Progenitor cell of endocrine pancreas (in vitro differentiated cells): ENCODE measurements at regions not wholly inside any gene's neighbourhood (a gene's known extent, or its start where the extent isn't known, plus 50 kb on each side); places are given as distances from the start of the nearest gene placed in this dataset.

Experiments
- DNase-seq: peaks from one replicate; pipeline ENCODE4 v3.0.0; 2021; ENCODE audit warnings: low spot score; ENCODE audit not compliant: unreplicated experiment
- H3K27ac Mint-ChIP-seq: 2 replicates; pipeline ENCODE4 v1.8.0; 2021; ENCODE audit warnings: mild to moderate bottlenecking, moderate library complexity, mixed read lengths
- H3K27me3 Mint-ChIP-seq: 2 replicates; pipeline ENCODE4 v1.8.0; 2021; ENCODE audit warnings: mixed read lengths
- H3K36me3 Mint-ChIP-seq: 2 replicates; pipeline ENCODE4 v1.8.0; 2022; ENCODE audit warnings: mixed read lengths; ENCODE audit not compliant: insufficient read depth
- H3K4me1 Mint-ChIP-seq: 2 replicates; pipeline ENCODE4 v1.8.0; 2021; ENCODE audit warnings: low read depth, mixed read lengths
- H3K4me3 Mint-ChIP-seq: 2 replicates; pipeline ENCODE4 v1.8.0; 2021; ENCODE audit warnings: low read depth, mild to moderate bottlenecking, moderate library complexity, mixed read lengths
- H3K9me3 Mint-ChIP-seq: 2 replicates; pipeline ENCODE4 v1.8.0; 2021; ENCODE audit warnings: low read depth, mixed read lengths
- TF ChIP-seq, protein P1 (sequence below): fragments of 200-600 bp; sonication (generic); IDR thresholded peaks from one replicate; pipeline ENCODE4 v1.5.0; 2021; ENCODE audit warnings: antibody characterized with exemption, mild to moderate bottlenecking; ENCODE audit not compliant: unreplicated experiment

DNA sequence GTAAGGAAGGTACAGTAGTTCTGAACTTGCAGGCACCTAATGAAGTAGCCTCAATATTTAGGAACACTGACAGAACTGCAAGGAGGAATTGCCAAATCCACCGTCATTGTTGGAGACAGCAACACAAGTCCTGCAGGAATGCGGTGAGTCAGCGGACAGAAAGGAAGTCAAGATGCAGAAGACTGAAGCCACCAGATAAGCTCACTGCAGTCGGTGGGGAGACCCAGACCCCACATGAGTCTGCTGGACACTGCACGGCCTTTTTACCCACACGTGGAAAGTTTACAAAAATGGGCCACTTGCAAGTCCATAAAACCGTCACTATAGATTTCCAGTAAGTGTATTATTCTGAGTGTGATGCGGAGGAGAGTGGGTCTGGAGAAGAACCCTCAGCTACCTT lies 1471.6 kb downstream of the TBC1D22A start:
- no peak overlapping the region for H3K4me3 Mint-ChIP-seq
- DNase-seq = no peak
- TF ChIP-seq, protein P1, sequence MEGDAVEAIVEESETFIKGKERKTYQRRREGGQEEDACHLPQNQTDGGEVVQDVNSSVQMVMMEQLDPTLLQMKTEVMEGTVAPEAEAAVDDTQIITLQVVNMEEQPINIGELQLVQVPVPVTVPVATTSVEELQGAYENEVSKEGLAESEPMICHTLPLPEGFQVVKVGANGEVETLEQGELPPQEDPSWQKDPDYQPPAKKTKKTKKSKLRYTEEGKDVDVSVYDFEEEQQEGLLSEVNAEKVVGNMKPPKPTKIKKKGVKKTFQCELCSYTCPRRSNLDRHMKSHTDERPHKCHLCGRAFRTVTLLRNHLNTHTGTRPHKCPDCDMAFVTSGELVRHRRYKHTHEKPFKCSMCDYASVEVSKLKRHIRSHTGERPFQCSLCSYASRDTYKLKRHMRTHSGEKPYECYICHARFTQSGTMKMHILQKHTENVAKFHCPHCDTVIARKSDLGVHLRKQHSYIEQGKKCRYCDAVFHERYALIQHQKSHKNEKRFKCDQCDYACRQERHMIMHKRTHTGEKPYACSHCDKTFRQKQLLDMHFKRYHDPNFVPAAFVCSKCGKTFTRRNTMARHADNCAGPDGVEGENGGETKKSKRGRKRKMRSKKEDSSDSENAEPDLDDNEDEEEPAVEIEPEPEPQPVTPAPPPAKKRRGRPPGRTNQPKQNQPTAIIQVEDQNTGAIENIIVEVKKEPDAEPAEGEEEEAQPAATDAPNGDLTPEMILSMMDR = no peak
- H3K9me3 Mint-ChIP-seq = peaks cover 18% of the 10 kb centered on the region
- H3K4me1 Mint-ChIP-seq = no peaks in the 10 kb centered on the region
- H3K27ac Mint-ChIP-seq = no peak overlapping the region
- no peaks in the 10 kb centered on the region for H3K36me3 Mint-ChIP-seq
- H3K27me3 Mint-ChIP-seq = peaks cover 35% of the 10 kb centered on the region

DNA sequence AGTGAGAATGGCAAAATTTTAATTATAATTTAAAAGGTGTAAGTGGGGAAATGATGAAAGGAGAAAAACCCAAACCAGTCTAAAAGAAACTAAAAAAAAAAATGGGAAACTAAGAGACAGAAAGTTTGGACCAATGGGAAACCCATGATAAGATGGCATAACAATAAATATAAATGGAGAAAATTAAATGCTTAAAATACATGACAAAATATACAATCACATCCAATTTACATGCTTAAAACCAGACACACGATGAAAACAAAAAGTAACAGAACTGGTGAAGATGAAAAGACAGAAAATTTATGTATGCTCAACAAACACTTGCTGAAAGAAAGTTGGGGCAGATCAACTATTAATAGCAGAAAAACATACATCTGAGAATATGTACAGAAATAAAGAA lies 1471.1 kb downstream of the TBC1D22A start:
- H3K27ac Mint-ChIP-seq = no peak overlapping the region
- no peaks in the 10 kb centered on the region for H3K36me3 Mint-ChIP-seq
- peaks cover 35% of the 10 kb centered on the region for H3K27me3 Mint-ChIP-seq
- H3K4me3 Mint-ChIP-seq = no peak overlapping the region
- TF ChIP-seq, protein P1 = no peak
- DNase-seq = no peak
- no peaks in the 10 kb centered on the region for H3K4me1 Mint-ChIP-seq
- peaks cover 18% of the 10 kb centered on the region for H3K9me3 Mint-ChIP-seq

DNA sequence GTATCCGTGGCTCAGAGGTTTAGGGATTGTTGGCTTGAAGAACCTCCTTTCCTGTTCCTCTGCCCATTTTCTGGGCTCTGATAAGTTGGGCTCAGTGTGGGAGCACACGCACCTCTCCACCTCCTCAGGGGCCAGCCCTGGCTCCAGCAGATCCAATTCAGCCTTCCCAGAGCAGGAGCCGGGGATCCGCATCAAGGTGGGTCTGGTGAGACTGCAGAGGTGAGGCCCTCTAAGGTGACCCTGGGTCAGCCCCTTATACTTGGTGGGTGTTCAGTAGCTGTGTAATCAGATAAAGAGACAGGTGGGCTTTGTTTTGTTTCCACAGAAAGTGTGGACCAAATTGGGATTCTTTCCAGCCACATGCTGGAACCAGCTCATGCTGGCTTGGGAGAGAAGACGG lies 1466.0 kb downstream of the TBC1D22A start:
- Mint-ChIP-seq H3K27me3 (peaks cover 49% of the 10 kb centered on the region), H3K9me3 (peaks cover 13% of the 10 kb centered on the region), H3K4me1 (no peaks in the 10 kb centered on the region), H3K36me3 (no peaks in the 10 kb centered on the region), H3K4me3 (no peak overlapping the region), H3K27ac (no peak overlapping the region)
- no peak for DNase-seq
- TF ChIP-seq, protein P1 = no peak

DNA sequence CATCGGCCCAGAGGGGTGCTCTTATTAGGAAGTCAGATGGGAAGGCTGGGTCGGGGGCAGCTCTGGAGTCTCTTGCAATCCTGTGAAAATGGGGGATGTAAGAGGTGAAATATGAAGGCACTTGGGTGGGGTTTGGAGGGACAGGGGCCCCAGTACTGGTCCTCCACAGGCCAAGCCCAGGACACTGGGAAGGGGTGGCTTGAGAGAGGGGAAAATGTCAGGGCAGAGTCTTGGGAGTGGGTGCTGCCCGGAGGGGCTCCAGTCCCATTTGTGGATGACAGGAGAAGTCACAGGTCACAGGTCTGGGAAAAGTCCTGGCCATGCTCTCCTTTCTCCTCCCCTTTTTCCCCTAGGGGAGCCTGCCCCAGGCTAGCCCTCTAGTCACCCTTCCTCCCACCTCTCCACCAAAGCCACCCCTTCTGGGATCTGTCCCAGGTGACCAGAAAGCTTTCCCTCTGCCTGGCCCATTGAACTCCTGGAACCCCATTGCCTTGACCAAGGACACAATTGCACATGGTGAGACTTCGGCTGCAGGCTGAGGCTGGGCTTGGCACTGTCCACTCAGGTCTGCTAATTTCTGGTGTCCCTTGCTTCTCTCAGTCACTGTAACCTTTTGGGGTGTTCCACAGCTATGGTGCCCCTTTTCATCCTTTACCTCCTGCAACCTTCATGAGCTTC lies 1465.0 kb downstream of the TBC1D22A start:
- TF ChIP-seq, protein P1 = no peak
- peaks cover 59% of the 10 kb centered on the region for H3K27me3 Mint-ChIP-seq
- no peaks in the 10 kb centered on the region for H3K36me3 Mint-ChIP-seq
- no peaks in the 10 kb centered on the region for H3K4me1 Mint-ChIP-seq
- DNase-seq = no peak
- no peak overlapping the region for H3K4me3 Mint-ChIP-seq
- peaks cover 10% of the 10 kb centered on the region for H3K9me3 Mint-ChIP-seq
- no peak overlapping the region for H3K27ac Mint-ChIP-seq

DNA sequence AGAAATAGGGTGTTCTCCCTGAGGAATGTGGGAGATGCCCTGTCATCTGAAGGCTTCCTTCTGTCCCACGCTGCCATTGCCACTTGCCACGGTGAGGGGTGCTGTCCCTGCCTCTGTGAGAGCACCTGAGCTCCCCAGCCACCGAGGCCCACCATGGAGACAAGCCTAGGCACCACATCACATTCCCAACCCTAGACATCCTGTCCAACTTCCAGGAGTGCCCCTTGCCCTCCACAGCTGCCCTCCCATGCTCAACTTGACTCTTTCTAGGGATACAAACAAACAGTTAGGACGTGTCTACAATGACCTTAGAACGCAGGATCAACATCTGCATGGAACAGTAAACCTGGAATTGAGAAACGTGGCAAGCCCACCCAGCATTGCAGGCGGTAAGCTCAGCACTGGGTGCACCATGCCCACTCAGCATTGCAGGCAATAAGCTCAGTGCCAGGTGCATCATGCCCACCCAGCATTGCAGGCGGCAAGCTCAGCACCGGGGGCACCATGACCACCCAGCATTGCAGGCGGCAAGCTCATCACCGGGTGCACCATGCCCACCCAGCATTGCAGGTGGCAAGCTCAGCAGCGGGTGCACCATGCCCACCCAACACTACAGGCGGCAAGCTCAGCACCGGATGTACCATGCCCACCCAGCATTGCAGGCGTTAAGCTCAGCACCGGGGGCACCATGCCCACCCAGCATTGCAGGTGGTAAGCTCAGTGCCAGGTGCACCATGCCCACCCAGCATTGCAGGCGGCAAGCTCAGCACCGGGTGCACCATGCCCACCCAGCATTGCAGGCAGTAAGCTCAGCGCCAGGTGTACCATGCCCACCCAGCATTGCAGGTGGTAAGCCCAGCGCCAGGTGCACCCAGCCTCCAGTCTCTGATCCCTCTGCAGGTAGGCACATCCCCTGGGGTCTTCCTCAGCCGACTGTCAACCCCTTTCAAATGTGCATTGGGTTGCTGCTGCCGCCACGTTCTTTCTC lies 1463.9 kb downstream of the TBC1D22A start:
- Mint-ChIP-seq H3K9me3 (peaks cover 6% of the 10 kb centered on the region), H3K27me3 (peaks cover 60% of the 10 kb centered on the region), H3K27ac (no peak overlapping the region), H3K4me3 (no peak overlapping the region), H3K36me3 (no peaks in the 10 kb centered on the region), H3K4me1 (no peaks in the 10 kb centered on the region)
- no peak for DNase-seq
- TF ChIP-seq, protein P1 = no peak
